Hepatocyte (in vitro differentiated cells): ENCODE measurements at regions not wholly inside any gene's neighbourhood (a gene's known extent, or its start where the extent isn't known, plus 50 kb on each side); places are given as distances from the start of the nearest gene placed in this dataset.

Experiments
- CTCF ChIP-seq: fragments of 200-600 bp; sonication (generic); IDR thresholded peaks from 2 replicates; pipeline ENCODE4 v1.5.1; 2016; ENCODE audit warnings: antibody characterized with exemption, mild to moderate bottlenecking; ENCODE audit not compliant: poor library complexity
- EZH2 ChIP-seq: fragments of 200-600 bp; sonication (generic); IDR thresholded peaks from 2 replicates; pipeline ENCODE4 v1.6.1; 2016; ENCODE audit warnings: antibody characterized with exemption, mild to moderate bottlenecking, borderline replicate concordance
- EZH2phosphoT487 ChIP-seq: fragments of 200-600 bp; sonication (generic); IDR thresholded peaks from one replicate; pipeline ENCODE4 v1.6.1; 2018; ENCODE audit warnings: antibody characterized with exemption, mild to moderate bottlenecking, low read depth, moderate library complexity; ENCODE audit not compliant: unreplicated experiment, severe bottlenecking

DNA sequence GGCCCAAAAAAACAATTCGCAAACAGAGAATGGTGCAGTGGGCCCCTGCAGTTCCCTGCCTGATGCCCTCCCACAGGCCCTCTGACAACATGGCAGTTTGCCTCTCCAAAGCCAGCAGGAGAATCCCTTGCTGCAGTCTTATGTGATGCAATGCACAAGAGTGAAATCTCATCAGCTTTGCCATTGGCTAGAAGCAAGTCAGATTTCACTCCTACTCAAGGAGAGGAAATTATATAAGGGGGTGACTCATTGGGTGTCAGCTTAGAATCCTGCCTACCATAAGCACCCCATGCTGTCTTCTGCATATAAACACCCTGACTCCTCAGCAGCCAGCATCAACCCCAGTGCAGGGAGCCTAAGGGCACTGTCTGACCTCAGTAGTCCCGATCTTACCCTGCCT, 157.3 kb upstream of the LDB2 start:
- TF ChIP-seq CTCF = no peak
- TF ChIP-seq EZH2 = no peak
- TF ChIP-seq EZH2phosphoT487 = no peak
